ENCODE measurements at regions not wholly inside any gene's neighbourhood (a gene's known extent, or its start where the extent isn't known, plus 50 kb on each side); places are given as distances from the start of the nearest gene placed in this dataset.

DNA sequence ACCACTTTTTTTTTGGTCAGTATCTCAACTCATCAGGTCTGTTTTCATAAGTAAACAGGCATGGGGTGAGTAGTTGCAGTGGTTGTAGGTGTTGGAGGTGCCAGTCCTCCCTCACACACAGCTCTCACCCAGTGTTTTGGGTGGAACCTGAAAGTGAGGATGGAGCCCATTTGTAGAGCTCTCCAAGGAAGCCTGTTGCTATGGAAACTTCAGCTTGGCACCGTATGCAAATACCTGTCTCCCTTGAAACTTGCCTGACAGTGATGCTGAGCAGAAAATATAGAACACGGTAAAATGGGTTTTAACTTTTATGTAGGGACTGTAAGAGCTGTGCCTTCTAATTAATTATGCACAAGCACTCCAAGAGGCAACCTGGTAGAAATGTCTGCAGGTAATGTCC is 214.1 kb downstream of the AJAP1 start:
- DNase-seq (ENCODE audit: low read depth): no peak

DNA sequence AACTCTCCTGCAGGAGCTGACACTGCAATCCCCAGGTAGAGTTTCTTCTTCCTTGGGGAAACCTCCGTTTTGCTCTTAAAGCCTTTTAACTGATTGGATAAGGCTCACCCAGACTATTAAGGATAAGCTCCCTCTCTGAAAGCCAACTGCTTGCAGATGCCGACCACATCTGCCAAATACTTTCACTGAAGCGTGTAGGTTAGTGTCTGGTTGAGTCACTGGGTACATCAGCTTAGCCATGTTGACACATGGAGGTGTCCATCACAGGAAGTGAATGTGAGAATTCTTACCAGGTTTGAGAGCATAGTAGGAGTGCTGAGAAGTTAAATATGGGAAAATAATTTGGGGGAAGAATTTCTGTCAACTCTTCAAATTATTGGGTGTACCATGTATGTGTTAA is 202.0 kb downstream of the AJAP1 start:
- no peak for DNase-seq (ENCODE audit: low read depth)

GRCh38 chr1:4854367-4854766 is 200.0 kb downstream of the AJAP1 start:
- DNase-seq (ENCODE audit: low read depth): no peak

GRCh38 chr1:4853904-4854303 is 199.5 kb downstream of the AJAP1 start:
- DNase-seq (ENCODE audit: low read depth): no peak

DNA sequence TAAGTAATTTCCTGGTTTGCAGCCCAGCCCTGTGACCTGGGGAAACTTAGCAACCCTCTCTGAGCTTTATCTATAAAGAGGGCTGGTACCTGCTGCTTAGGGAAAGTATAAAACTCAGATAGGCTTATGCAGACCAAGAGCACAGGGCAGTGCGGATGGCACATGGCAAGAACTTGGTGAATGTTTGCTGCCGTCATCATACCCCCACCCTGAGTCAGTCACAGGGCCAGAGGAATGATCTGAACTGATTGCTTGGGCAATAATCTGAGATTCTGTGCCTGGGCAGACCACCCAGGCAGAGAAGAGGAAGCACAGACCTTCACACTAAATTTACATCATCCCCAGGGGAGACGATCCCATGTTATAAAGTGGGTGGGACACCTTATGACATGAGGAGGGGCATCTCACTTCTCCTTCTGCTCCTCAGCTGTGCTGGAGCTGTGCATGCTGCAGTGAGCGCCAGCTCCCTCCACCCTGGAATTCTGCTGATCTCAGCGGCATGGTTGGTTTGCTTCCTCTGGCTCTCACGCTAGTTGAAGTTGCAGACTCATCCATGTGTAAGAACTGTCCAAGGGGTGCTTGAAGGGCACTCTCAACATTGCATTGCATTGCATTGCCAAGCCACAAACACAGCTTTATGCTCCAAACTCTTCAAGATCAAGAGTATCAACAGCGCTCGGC is 197.1 kb downstream of the AJAP1 start:
- DNase-seq (ENCODE audit: low read depth): no peak

- DNase-seq (ENCODE audit: low read depth): no peak
Measured at GRCh38 chr1:4848431-4848830, 194.0 kb downstream of the AJAP1 start.

- DNase-seq (ENCODE audit: low read depth): no peak
Measured at GRCh38 chr1:4847711-4848110, 193.3 kb downstream of the AJAP1 start.
